ENCODE measurements at regions not wholly inside any gene's neighbourhood (a gene's known extent, or its start where the extent isn't known, plus 50 kb on each side); places are given as distances from the start of the nearest gene placed in this dataset.

- ChIA-PET POLR2A (interaction anchor here (0.9 kb wide), 1 partner anchor 8 kb away, joined by 3 read pairs; no protein-coding TSS in a partner anchor), CTCF (interaction anchor here (0.5 to 0.8 kb wide), 2 partner anchors 36 to 49 kb away, joined by 3 read pairs; no protein-coding TSS in a partner anchor)
- Mint-ChIP-seq H3K9me3 (ENCODE audit: unreplicated experiment) (no peaks in the 10 kb centered on the region), H3K27me3 (ENCODE audit: insufficient read depth, unreplicated experiment) (no peaks in the 10 kb centered on the region), H3K36me3 (ENCODE audit: insufficient read depth, unreplicated experiment) (no peaks in the 10 kb centered on the region), H3K4me1 (ENCODE audit: insufficient read depth, unreplicated experiment) (peaks cover 6% of the 10 kb centered on the region), H3K4me3 (ENCODE audit: unreplicated experiment) (no peak overlapping the region), H3K27ac (ENCODE audit: low read depth, unreplicated experiment) (no peak overlapping the region)
- no peak for DNase-seq (ENCODE audit: unreplicated experiment)
- intact Hi-C loops (cut with micrococcal nuclease): no loop called here
- no peak for TF ChIP-seq CTCF (IDR thresholded peaks at IDR 0.05; ENCODE audit: unreplicated experiment)
- BruUV-seq (replicated peaks): no TSS peak
Measured at GRCh38 chr4:43253541-43253940, 361.0 kb downstream of the GRXCR1 start.

- H3K27ac Mint-ChIP-seq (ENCODE audit: low read depth, unreplicated experiment): no peak overlapping the region
- ChIA-PET CTCF (no interaction called here), POLR2A (no interaction called here)
- no peaks in the 10 kb centered on the region for H3K27me3 Mint-ChIP-seq (ENCODE audit: insufficient read depth, unreplicated experiment)
- BruUV-seq (replicated peaks): no TSS peak
- DNase-seq (ENCODE audit: unreplicated experiment): no peak
- H3K36me3 Mint-ChIP-seq (ENCODE audit: insufficient read depth, unreplicated experiment): no peaks in the 10 kb centered on the region
- intact Hi-C loops (cut with micrococcal nuclease): no loop called here
- peaks cover 7% of the 10 kb centered on the region for H3K9me3 Mint-ChIP-seq (ENCODE audit: unreplicated experiment)
- H3K4me3 Mint-ChIP-seq (ENCODE audit: unreplicated experiment): no peak overlapping the region
- no peaks in the 10 kb centered on the region for H3K4me1 Mint-ChIP-seq (ENCODE audit: insufficient read depth, unreplicated experiment)
- TF ChIP-seq CTCF (IDR thresholded peaks at IDR 0.05; ENCODE audit: unreplicated experiment): no peak
Measured at GRCh38 chr4:43264730-43265129, 372.2 kb downstream of the GRXCR1 start.

- TF ChIP-seq CTCF (IDR thresholded peaks at IDR 0.05; ENCODE audit: unreplicated experiment): no peak
- no TSS peak for BruUV-seq (replicated peaks)
- Mint-ChIP-seq H3K4me1 (ENCODE audit: insufficient read depth, unreplicated experiment) (peaks cover 13% of the 10 kb centered on the region), H3K4me3 (ENCODE audit: unreplicated experiment) (no peak overlapping the region), H3K36me3 (ENCODE audit: insufficient read depth, unreplicated experiment) (no peaks in the 10 kb centered on the region), H3K9me3 (ENCODE audit: unreplicated experiment) (no peaks in the 10 kb centered on the region), H3K27me3 (ENCODE audit: insufficient read depth, unreplicated experiment) (no peaks in the 10 kb centered on the region), H3K27ac (ENCODE audit: low read depth, unreplicated experiment) (peak overlapping the region; percentile 1)
- CTCF ChIA-PET: interaction anchor here (0.6 to 0.8 kb wide), 3 partner anchors 8 to 25 kb away, joined by 3 read pairs; no protein-coding TSS in a partner anchor
- POLR2A ChIA-PET: interaction anchor here (1.0 to 1.6 kb wide), 2 partner anchors 9 to 59 kb away, joined by 6 to 7 read pairs; no protein-coding TSS in a partner anchor
- intact Hi-C loops (cut with micrococcal nuclease): no loop called here
- peak; percentile 44 for DNase-seq (ENCODE audit: unreplicated experiment)
Measured at GRCh38 chr4:43271946-43272345, 379.4 kb downstream of the GRXCR1 start.

GRCh38 chr4:43274376-43274775 is 381.9 kb downstream of the GRXCR1 start:
- Mint-ChIP-seq H3K36me3 (ENCODE audit: insufficient read depth, unreplicated experiment) (no peaks in the 10 kb centered on the region), H3K27me3 (ENCODE audit: insufficient read depth, unreplicated experiment) (no peaks in the 10 kb centered on the region), H3K27ac (ENCODE audit: low read depth, unreplicated experiment) (no peak overlapping the region), H3K4me3 (ENCODE audit: unreplicated experiment) (no peak overlapping the region), H3K9me3 (ENCODE audit: unreplicated experiment) (no peaks in the 10 kb centered on the region), H3K4me1 (ENCODE audit: insufficient read depth, unreplicated experiment) (peaks cover 13% of the 10 kb centered on the region)
- BruUV-seq (replicated peaks): no TSS peak
- ChIA-PET CTCF (no interaction called here), POLR2A (no interaction called here)
- intact Hi-C loops (cut with micrococcal nuclease): no loop called here
- no peak for TF ChIP-seq CTCF (IDR thresholded peaks at IDR 0.05; ENCODE audit: unreplicated experiment)
- no peak for DNase-seq (ENCODE audit: unreplicated experiment)
